Adrenal gland (tissue), 9 donors: ENCODE measurements at regions not wholly inside any gene's neighbourhood (a gene's known extent, or its start where the extent isn't known, plus 50 kb on each side); places are given as distances from the start of the nearest gene placed in this dataset.
A peak's percentile ranks its signal among the peaks of the same experiment; 100 is the strongest.

Experiments
- DNase-seq, 7 donors: peaks; one replicate each; pipeline ENCODE4 v3.0.0-alpha.2; 2019 to 2020
- H3K27ac ChIP-seq, 5 donors: fragments of 200-600 bp; sonication (generic) in 4 of 5; 1 replicate in 3 of 5; 2 replicates in 2 of 5; pipeline versions ENCODE4 v1.5.1 to v1.8.0; 2016 to 2020; ENCODE audit warnings: mild to moderate bottlenecking in 1 of 5
- H3K27me3 ChIP-seq: fragments of 200-600 bp; 2 replicates; pipeline ENCODE4 v1.8.0; 2021
- H3K36me3 ChIP-seq, 2 donors: fragments of 200-600 bp; replicated peaks in 1 of 2; 1 replicate in 1 of 2; 2 replicates in 1 of 2; pipeline versions ENCODE4 v1.5.1 to v1.8.0; 2018 to 2022
- H3K4me1 ChIP-seq, 2 donors: fragments of 200-600 bp; replicated peaks in 1 of 2; 1 replicate in 1 of 2; 2 replicates in 1 of 2; pipeline versions ENCODE4 v1.5.1 to v1.8.0; 2018 to 2021
- H3K4me3 ChIP-seq, 4 donors: fragments of 200-600 bp; sonication (generic) in 3 of 4; one replicate each; pipeline ENCODE4 v1.5.1; 2016 to 2018
- H3K9me3 ChIP-seq, 3 donors: fragments of 200-600 bp; sonication (generic) in 1 of 3; replicated peaks in 1 of 3; 1 replicate in 2 of 3; 2 replicates in 1 of 3; pipeline versions ENCODE4 v1.5.1 to v1.8.0; 2016 to 2021
- CTCF ChIP-seq, 6 experiments: fragments of 450-650 bp in 4 of 6; fragments of 200-600 bp in 2 of 6; sonication (generic) in 1 of 6; IDR thresholded peaks; 1 replicate in 5 of 6; 2 replicates in 1 of 6; pipeline versions ENCODE4 v1.5.1 to v1.8.0; 2016 to 2021; ENCODE audit warnings: antibody characterized with exemption in 6 of 6, mild to moderate bottlenecking in 2 of 6, moderate library complexity in 1 of 6
- POLR2A ChIP-seq, 2 donors: fragments of 450-650 bp; IDR thresholded peaks; one replicate each; pipeline ENCODE4 v1.6.1; 2017; ENCODE audit warnings: antibody characterized with exemption in 2 of 2, mild to moderate bottlenecking in 2 of 2, moderate library complexity in 1 of 2
- whole genome bisulfite sequencing, 4 donors: extraction: QIAGEN DNeasy Blood & Tissue Kit in 2 of 4; methylation state at CpG; one replicate each; pipeline versions ENCODE4 v1.1.5 to v1.1.7; 2013 to 2017; 5-methylcytosine and 5-hydroxymethylcytosine counted together
- intact Hi-C, 2 donors: fragments of 100-400 bp; cut with DNase I; formaldehyde crosslinking; loops; one replicate each; pipeline versions ENCODE4 v1.14.1 to v1.15.0; 2022 to 2023
- donor health status: healthy with polysubstance abuse.
- donor health status: Bipolar disorder and iron deficiency.
- donor health status: DM: yes; HTN: yes; CAD: no.
- donor health status: DM: no; HTN: no; CAD: no.
- donor health status: DM: no; HTN: no; CAD: no.

GRCh38 chr1:222457513-222457912, 90.4 kb downstream of the HHIPL2 start:
- Histone ChIP-seq H3K4me3 (no peak overlapping the region), H3K9me3 (peaks cover 0 to 4% (median 0%) of the 10 kb centered on the region in 3 donors), H3K27ac (no peak overlapping the region), H3K4me1 (no peaks in the 10 kb centered on the region), H3K36me3 (no peaks in the 10 kb centered on the region), H3K27me3 (no peaks in the 10 kb centered on the region)
- no peak for DNase-seq
- TF ChIP-seq CTCF (IDR thresholded peaks at IDR 0.05): no peak
- no peak for TF ChIP-seq POLR2A (IDR thresholded peaks at IDR 0.05)
- intact Hi-C loops: loop anchor here in 1 of 2 donors (5.0 to 10.0 kb wide), 2 partner anchors 360 to 913 kb away; no protein-coding TSS in a partner anchor
- 42 to 72% (median 55%) methylated on average over 1 of the region's 1 CpG for WGBS, 4 donors

GRCh38 chr1:222457084-222457483, 90.8 kb downstream of the HHIPL2 start:
- 72 to 79% (median 76%) methylated on average over 1 of the region's 1 CpG for WGBS, 4 donors
- H3K9me3 ChIP-seq: peaks cover 0 to 4% (median 0%) of the 10 kb centered on the region in 3 donors
- H3K27me3 ChIP-seq: no peaks in the 10 kb centered on the region
- no peak overlapping the region for H3K27ac ChIP-seq
- no peaks in the 10 kb centered on the region for H3K36me3 ChIP-seq
- intact Hi-C loops: loop anchor here in 1 of 2 donors (5.0 to 10.0 kb wide), 2 partner anchors 360 to 912 kb away; no protein-coding TSS in a partner anchor
- H3K4me3 ChIP-seq: no peak overlapping the region
- H3K4me1 ChIP-seq: no peaks in the 10 kb centered on the region
- DNase-seq: no peak
- TF ChIP-seq CTCF (IDR thresholded peaks at IDR 0.05) (no peak), POLR2A (IDR thresholded peaks at IDR 0.05) (no peak)

GRCh38 chr1:222455188-222455879, 92.6 kb downstream of the HHIPL2 start:
- Histone ChIP-seq H3K9me3 (peaks cover 0 to 4% (median 0%) of the 10 kb centered on the region in 3 donors), H3K4me1 (no peaks in the 10 kb centered on the region), H3K27ac (no peak overlapping the region), H3K36me3 (no peaks in the 10 kb centered on the region), H3K27me3 (no peaks in the 10 kb centered on the region), H3K4me3 (peak overlapping the region in 1 of 4 donors; percentile 15)
- 4 to 6% (median 5%) methylated on average over 15 to 16 of the region's 16 CpGs for WGBS, 4 donors
- DNase-seq: peak; percentile 69 to 95 (median 84)
- TF ChIP-seq CTCF (IDR thresholded peaks at IDR 0.05) (peak; percentile 86 to 94 (median 88)), POLR2A (IDR thresholded peaks at IDR 0.05) (no peak)
- intact Hi-C loops: loop anchor here in 1 of 2 donors (5.0 to 10.0 kb wide), 2 partner anchors 358 to 911 kb away; no protein-coding TSS in a partner anchor

- peak in 5 of 7 donors; percentile 20 to 73 (median 27) for DNase-seq
- H3K36me3 ChIP-seq: no peaks in the 10 kb centered on the region
- peak overlapping the region in 1 of 4 donors; percentile 15 for H3K4me3 ChIP-seq
- no peaks in the 10 kb centered on the region for H3K4me1 ChIP-seq
- intact Hi-C loops: loop anchor here (5.0 to 10.0 kb wide), 2 partner anchors 357 to 910 kb away; no protein-coding TSS in a partner anchor
- TF ChIP-seq POLR2A (IDR thresholded peaks at IDR 0.05) (no peak), CTCF (IDR thresholded peaks at IDR 0.05) (no peak)
- WGBS, 4 donors: 28 to 38% (median 34%) methylated on average over 13 of the region's 13 CpGs
- peaks cover 0 to 4% (median 0%) of the 10 kb centered on the region in 3 donors for H3K9me3 ChIP-seq
- H3K27me3 ChIP-seq: no peaks in the 10 kb centered on the region
- H3K27ac ChIP-seq: no peak overlapping the region
These were observed 93.1 kb downstream of the HHIPL2 start for GRCh38 chr1:222454782-222455181.
